Pancreas (tissue), 10 donors: ENCODE measurements at regions not wholly inside any gene's neighbourhood (a gene's known extent, or its start where the extent isn't known, plus 50 kb on each side); places are given as distances from the start of the nearest gene placed in this dataset.
A peak's percentile ranks its signal among the peaks of the same experiment; 100 is the strongest.

Experiments used
- ATAC-seq, 4 donors: fragments of 200-7000 bp; cut with Tn5 transposase; one replicate each; pipeline versions ENCODE4 v1.8.0 to v1.9.1; 2020; ENCODE audit warnings: mild to moderate bottlenecking in 4 of 4, moderate library complexity in 4 of 4
- DNase-seq, 6 donors: peaks; one replicate each; pipeline ENCODE4 v3.0.0-alpha.2; 2020
- FAIRE-seq: peaks from 2 replicates; lab custom pipeline; 2012; peaks lifted over from hg19 to GRCh38; lab: Jason Lieb, UNC
- H3K27ac ChIP-seq, 4 donors: fragments of 200-600 bp; sonication (generic); 1 replicate in 3 of 4; 2 replicates in 1 of 4; pipeline versions ENCODE4 v1.5.0 to v1.8.0; 2020
- H3K27me3 ChIP-seq, 4 donors: fragments of 200-600 bp; one replicate each; pipeline ENCODE4 v1.8.0; 2021
- H3K36me3 ChIP-seq, 3 donors: fragments of 200-600 bp; sonication (generic) in 1 of 3; one replicate each; pipeline versions ENCODE4 v1.5.0 to v1.8.0; 2020 to 2021
- H3K4me1 ChIP-seq, 3 donors: fragments of 200-600 bp; one replicate each; pipeline ENCODE4 v1.8.0; 2021
- H3K4me3 ChIP-seq, 4 donors: fragments of 200-600 bp; sonication (generic) in 2 of 4; one replicate each; pipeline versions ENCODE4 v1.5.0 to v1.8.0; 2020 to 2021
- H3K9me3 ChIP-seq, 4 donors: fragments of 200-600 bp; one replicate each; pipeline ENCODE4 v1.8.0; 2021
- WGBS, 2 donors: extraction: QIAGEN DNeasy Blood & Tissue Kit; methylation state at CpG; one replicate each; pipeline ENCODE4 v1.1.7; 2013; 5-methylcytosine and 5-hydroxymethylcytosine counted together
- intact Hi-C, 3 donors: fragments of 100-400 bp; cut with DNase I; formaldehyde crosslinking; loops; one replicate each; pipeline versions ENCODE4 v1.11.1 to v1.14.2; 2022
- TF ChIP-seq, protein P1 (sequence below), 4 donors: fragments of 200-600 bp; sonication (generic) in 3 of 4; IDR thresholded peaks; one replicate each; pipeline versions ENCODE4 v1.5.0 to v1.8.0; 2021; ENCODE audit warnings: antibody characterized with exemption in 4 of 4
- donor health status: healthy with polysubstance abuse.
- donor health status: DM: no; HTN: no; CAD: no; lungs with moderate emphysema.
- donor health status: DM: no; HTN: no; CAD: no.
- donor health status: control.
- donor health status: control.
- donor health status: Bipolar disorder and iron deficiency.
- donor health status: DM: yes; HTN: yes; CAD: no.
- donor health status: DM: no; HTN: no; CAD: no.
- donor health status: DM: no; HTN: no; CAD: no.
- donor health status: DM: yes; HTN: yes; CAD: no.

DNA sequence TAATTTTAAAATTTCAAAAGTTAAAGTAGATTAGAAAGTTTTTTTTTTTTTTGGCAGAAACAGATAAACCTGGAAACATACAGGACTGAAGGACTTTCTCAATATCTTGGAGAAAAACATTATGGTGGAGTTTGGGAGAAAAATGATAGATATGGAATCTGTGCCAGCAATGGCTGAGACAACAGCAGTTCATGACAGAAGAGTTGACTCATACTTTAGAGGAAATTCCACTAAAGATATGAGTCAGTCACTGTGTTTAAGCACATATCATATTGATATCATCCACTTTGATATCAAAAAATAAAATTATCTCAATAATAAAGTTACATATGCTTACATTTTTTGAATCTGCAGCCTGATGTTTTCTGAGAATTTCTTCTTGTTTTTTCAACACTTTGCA lies 193.9 kb upstream of the OR4E1 start:
- H3K36me3 ChIP-seq: no peaks in the 10 kb centered on the region
- TF ChIP-seq, protein P1, sequence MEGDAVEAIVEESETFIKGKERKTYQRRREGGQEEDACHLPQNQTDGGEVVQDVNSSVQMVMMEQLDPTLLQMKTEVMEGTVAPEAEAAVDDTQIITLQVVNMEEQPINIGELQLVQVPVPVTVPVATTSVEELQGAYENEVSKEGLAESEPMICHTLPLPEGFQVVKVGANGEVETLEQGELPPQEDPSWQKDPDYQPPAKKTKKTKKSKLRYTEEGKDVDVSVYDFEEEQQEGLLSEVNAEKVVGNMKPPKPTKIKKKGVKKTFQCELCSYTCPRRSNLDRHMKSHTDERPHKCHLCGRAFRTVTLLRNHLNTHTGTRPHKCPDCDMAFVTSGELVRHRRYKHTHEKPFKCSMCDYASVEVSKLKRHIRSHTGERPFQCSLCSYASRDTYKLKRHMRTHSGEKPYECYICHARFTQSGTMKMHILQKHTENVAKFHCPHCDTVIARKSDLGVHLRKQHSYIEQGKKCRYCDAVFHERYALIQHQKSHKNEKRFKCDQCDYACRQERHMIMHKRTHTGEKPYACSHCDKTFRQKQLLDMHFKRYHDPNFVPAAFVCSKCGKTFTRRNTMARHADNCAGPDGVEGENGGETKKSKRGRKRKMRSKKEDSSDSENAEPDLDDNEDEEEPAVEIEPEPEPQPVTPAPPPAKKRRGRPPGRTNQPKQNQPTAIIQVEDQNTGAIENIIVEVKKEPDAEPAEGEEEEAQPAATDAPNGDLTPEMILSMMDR (IDR thresholded peaks at IDR 0.05): no peak
- peak in 1 of 4 donors; percentile 39 for ATAC-seq

DNA sequence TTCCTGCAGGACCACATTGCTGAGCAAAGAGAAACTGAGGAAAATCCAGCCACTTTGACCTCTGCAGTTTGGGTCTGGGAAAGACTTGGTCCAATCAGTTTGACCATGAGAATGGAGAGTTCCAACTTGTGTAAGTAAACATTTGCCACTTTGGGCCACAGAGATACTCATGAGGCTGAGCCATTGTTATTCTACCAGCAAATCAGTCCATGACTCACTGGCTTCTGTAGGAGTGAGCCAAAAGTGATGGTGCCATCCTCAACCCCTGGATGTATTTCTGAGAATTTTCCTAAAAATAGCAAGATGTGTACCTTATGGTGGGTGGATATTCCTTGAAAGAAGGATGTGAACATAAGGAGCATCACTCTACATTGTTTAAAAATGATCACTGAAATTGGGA lies 192.9 kb upstream of the OR4E1 start:
- intact Hi-C loops: no loop called here
- ATAC-seq (no peak), DNase-seq (no peak), FAIRE-seq (no peak)
- TF ChIP-seq, protein P1 (IDR thresholded peaks at IDR 0.05): no peak
- no peak overlapping the region for H3K4me3 ChIP-seq
- H3K9me3 ChIP-seq: no peaks in the 10 kb centered on the region
- H3K27ac ChIP-seq: no peak overlapping the region
- H3K36me3 ChIP-seq: no peaks in the 10 kb centered on the region
- H3K27me3 ChIP-seq: no peaks in the 10 kb centered on the region
- no peaks in the 10 kb centered on the region for H3K4me1 ChIP-seq

More for the DNA sequence above, 193.9 kb upstream of the OR4E1 start:
- Histone ChIP-seq H3K27me3 (no peaks in the 10 kb centered on the region), H3K27ac (no peak overlapping the region), H3K9me3 (no peaks in the 10 kb centered on the region), H3K4me1 (no peaks in the 10 kb centered on the region), H3K4me3 (no peak overlapping the region)
- intact Hi-C loops: no loop called here
- FAIRE-seq (no peak), DNase-seq (no peak)

DNA sequence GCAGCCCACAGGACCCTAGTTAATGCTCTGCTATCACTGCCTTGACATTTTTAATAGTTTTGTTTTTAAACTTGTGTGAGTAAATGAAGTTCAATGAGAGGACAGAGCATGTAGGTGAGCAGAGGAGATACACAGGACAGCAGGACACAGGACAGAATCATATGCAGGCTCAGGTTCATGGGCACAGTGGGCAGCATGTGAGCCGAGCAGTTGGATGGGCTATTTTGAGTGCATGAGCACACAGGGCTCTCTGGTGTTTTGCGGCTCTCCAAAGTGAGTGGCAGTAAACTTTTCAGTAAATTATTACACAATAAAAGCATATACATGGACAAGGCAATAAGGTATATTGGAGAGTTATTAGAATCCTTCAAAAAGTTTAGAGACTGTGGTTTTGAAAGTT lies 189.7 kb upstream of the OR4E1 start:
- intact Hi-C loops: no loop called here
- TF ChIP-seq, protein P1 (IDR thresholded peaks at IDR 0.05): no peak
- WGBS, 2 donors: 53 to 66% methylated on average over 2 of the region's 2 CpGs
- FAIRE-seq (no peak), ATAC-seq (no peak), DNase-seq (no peak)
- no peak overlapping the region for H3K27ac ChIP-seq
- no peaks in the 10 kb centered on the region for H3K4me1 ChIP-seq
- no peak overlapping the region for H3K4me3 ChIP-seq
- peaks cover 0 to 7% (median 0%) of the 10 kb centered on the region in 4 donors for H3K27me3 ChIP-seq
- no peaks in the 10 kb centered on the region for H3K36me3 ChIP-seq
- no peaks in the 10 kb centered on the region for H3K9me3 ChIP-seq

DNA sequence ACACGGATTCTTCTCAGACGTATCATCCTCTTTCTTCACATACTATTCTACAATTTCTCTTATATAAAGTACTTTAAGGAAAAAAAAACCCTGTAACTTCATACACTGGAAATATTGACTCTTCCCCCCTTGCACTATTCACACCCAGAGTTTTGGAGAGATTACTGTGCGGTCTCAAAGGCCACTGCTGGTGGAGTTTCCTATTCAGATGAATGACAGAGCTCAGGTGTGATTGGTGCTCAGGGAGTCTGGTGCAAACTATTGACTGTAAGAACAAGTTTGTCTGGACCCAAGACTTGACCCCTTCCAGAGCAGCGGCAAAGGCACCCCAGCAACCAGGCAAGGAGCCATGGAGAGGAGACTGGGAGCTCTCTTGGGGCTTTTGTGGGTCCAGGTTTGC lies 187.5 kb upstream of the OR4E1 start:
- intact Hi-C loops: no loop called here
- no peak overlapping the region for H3K4me3 ChIP-seq
- no peaks in the 10 kb centered on the region for H3K4me1 ChIP-seq
- TF ChIP-seq, protein P1 (IDR thresholded peaks at IDR 0.05): no peak
- no peaks in the 10 kb centered on the region for H3K9me3 ChIP-seq
- 57 to 58% methylated on average over 4 of the region's 4 CpGs for WGBS, 2 donors
- ATAC-seq: no peak
- no peak overlapping the region for H3K27ac ChIP-seq
- no peaks in the 10 kb centered on the region for H3K36me3 ChIP-seq
- no peak for FAIRE-seq
- no peak for DNase-seq
- peaks cover 0 to 11% (median 0%) of the 10 kb centered on the region in 4 donors for H3K27me3 ChIP-seq

DNA sequence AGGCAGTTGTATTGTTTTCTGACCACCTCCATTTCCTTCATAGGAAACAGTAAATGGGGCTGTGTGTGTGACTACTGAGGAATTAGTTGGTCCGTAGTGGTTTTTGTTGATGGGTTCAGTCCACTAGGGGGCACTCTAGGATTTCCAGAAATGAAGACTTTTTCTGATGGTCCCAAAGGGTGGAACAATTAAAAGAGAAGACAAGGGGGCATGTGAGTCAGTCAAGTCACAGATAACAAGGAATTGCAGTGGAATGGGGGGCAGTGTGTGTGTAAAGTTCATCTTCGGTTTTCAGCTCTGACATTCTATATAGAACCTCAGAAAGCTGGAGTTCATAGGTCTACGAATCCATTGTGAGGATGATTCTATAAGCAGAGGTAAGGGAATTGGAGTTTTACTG lies 186.6 kb upstream of the OR4E1 start:
- H3K27me3 ChIP-seq: peaks cover 0 to 11% (median 0%) of the 10 kb centered on the region in 4 donors
- DNase-seq: no peak
- no peak overlapping the region for H3K27ac ChIP-seq
- 55 to 60% methylated on average over 3 of the region's 3 CpGs for WGBS, 2 donors
- no peak for FAIRE-seq
- intact Hi-C loops: no loop called here
- H3K4me3 ChIP-seq: no peak overlapping the region
- no peaks in the 10 kb centered on the region for H3K4me1 ChIP-seq
- no peaks in the 10 kb centered on the region for H3K9me3 ChIP-seq
- H3K36me3 ChIP-seq: no peaks in the 10 kb centered on the region
- ATAC-seq: no peak
- TF ChIP-seq, protein P1 (IDR thresholded peaks at IDR 0.05): peak in 1 of 4 donors; percentile 9
